Thyroid gland (tissue), 4 donors: ENCODE measurements at regions not wholly inside any gene's neighbourhood (a gene's known extent, or its start where the extent isn't known, plus 50 kb on each side); places are given as distances from the start of the nearest gene placed in this dataset.

Experiments used
- DNase-seq, 2 donors: peaks; one replicate each; pipeline ENCODE4 v3.0.0-alpha.2; 2019
- H3K27ac ChIP-seq, 3 donors: fragments of 200-600 bp; sonication (generic); 1 replicate in 2 of 3; 2 replicates in 1 of 3; pipeline ENCODE4 v1.5.1; 2016 to 2019; ENCODE audit warnings: mild to moderate bottlenecking in 1 of 3, moderate library complexity in 1 of 3
- H3K27me3 ChIP-seq: fragments of 200-600 bp; sonication (generic); one replicate; pipeline ENCODE4 v1.5.1; 2019
- H3K36me3 ChIP-seq, 2 donors: fragments of 200-600 bp; sonication (generic); one replicate each; pipeline ENCODE4 v1.5.1; 2016 to 2019
- H3K4me1 ChIP-seq, 2 donors: fragments of 200-600 bp; sonication (generic); one replicate each; pipeline ENCODE4 v1.5.1; 2017 to 2019
- H3K4me3 ChIP-seq, 3 donors: fragments of 200-600 bp; sonication (generic); replicated peaks in 1 of 3; 1 replicate in 2 of 3; 2 replicates in 1 of 3; pipeline ENCODE4 v1.5.1; 2016; ENCODE audit warnings: mild to moderate bottlenecking in 1 of 3
- H3K9me3 ChIP-seq: fragments of 200-600 bp; sonication (generic); one replicate; pipeline ENCODE4 v1.5.1; 2017
- CTCF ChIP-seq, 6 experiments: fragments of 200-600 bp in 3 of 6; fragments of 450-650 bp in 3 of 6; sonication (generic) in 3 of 6; IDR thresholded peaks; one replicate each; pipeline ENCODE4 v1.5.1; 2016 to 2019; ENCODE audit warnings: antibody characterized with exemption in 6 of 6, mild to moderate bottlenecking in 2 of 6, inconsistent platforms in 1 of 6, moderate library complexity in 1 of 6
- POLR2A ChIP-seq, 2 donors: fragments of 450-650 bp; IDR thresholded peaks; one replicate each; pipeline ENCODE4 v1.6.1; 2017; ENCODE audit warnings: antibody characterized with exemption in 2 of 2, mild to moderate bottlenecking in 2 of 2, moderate library complexity in 1 of 2
- WGBS, 2 donors: methylation state at CpG; one replicate each; pipeline ENCODE4 v1.1.5; 2017; 5-methylcytosine and 5-hydroxymethylcytosine counted together
- intact Hi-C: fragments of 100-400 bp; cut with DNase I; formaldehyde crosslinking; loops from one replicate; pipeline ENCODE4 v1.15.1; 2023

- no peak for TF ChIP-seq CTCF (IDR thresholded peaks at IDR 0.05)
- TF ChIP-seq POLR2A (IDR thresholded peaks at IDR 0.05), result no peak
- intact Hi-C loops, result no loop called here
- peaks cover 12 to 13% of the 10 kb centered on the region in 2 donors for H3K4me1 ChIP-seq
- no peaks in the 10 kb centered on the region for H3K9me3 ChIP-seq
- peaks cover 54 to 60% of the 10 kb centered on the region in 2 donors for H3K36me3 ChIP-seq
- no peak overlapping the region for H3K4me3 ChIP-seq
- no peak for DNase-seq
- 93 to 94% methylated on average over 8 of the region's 8 CpGs for WGBS, 2 donors
- H3K27ac ChIP-seq, result peak overlapping the region in 1 of 3 donors; percentile 37
- H3K27me3 ChIP-seq, result no peaks in the 10 kb centered on the region
These were observed 98.4 kb upstream of the DMRT1 start for GRCh38 chr9:742914-743589.

- H3K4me3 ChIP-seq, result no peak overlapping the region
- H3K9me3 ChIP-seq, result no peaks in the 10 kb centered on the region
- WGBS, 2 donors, result 95% methylated on average over 9 of the region's 9 CpGs
- no peak overlapping the region for H3K27ac ChIP-seq
- peaks cover 54 to 60% of the 10 kb centered on the region in 2 donors for H3K36me3 ChIP-seq
- TF ChIP-seq CTCF (IDR thresholded peaks at IDR 0.05) (no peak), POLR2A (IDR thresholded peaks at IDR 0.05) (no peak)
- intact Hi-C loops, result no loop called here
- no peaks in the 10 kb centered on the region for H3K27me3 ChIP-seq
- DNase-seq, result no peak
- peaks cover 6% of the 10 kb centered on the region in 2 donors for H3K4me1 ChIP-seq
These were observed 97.3 kb upstream of the DMRT1 start for GRCh38 chr9:744046-744712.

GRCh38 chr9:744790-745484 is 96.6 kb upstream of the DMRT1 start:
- Histone ChIP-seq H3K4me1 (peaks cover 3 to 6% of the 10 kb centered on the region in 2 donors), H3K27me3 (no peaks in the 10 kb centered on the region), H3K27ac (no peak overlapping the region), H3K36me3 (peaks cover 54 to 58% of the 10 kb centered on the region in 2 donors), H3K4me3 (no peak overlapping the region), H3K9me3 (no peaks in the 10 kb centered on the region)
- intact Hi-C loops, result no loop called here
- WGBS, 2 donors, result 68 to 75% methylated on average over 7 of the region's 7 CpGs
- peak in 1 of 2 donors; percentile 24 for DNase-seq
- TF ChIP-seq CTCF (IDR thresholded peaks at IDR 0.05) (no peak), POLR2A (IDR thresholded peaks at IDR 0.05) (no peak)

- intact Hi-C loops, result no loop called here
- Histone ChIP-seq H3K4me3 (no peak overlapping the region), H3K27ac (no peak overlapping the region), H3K36me3 (peaks cover 47 to 49% of the 10 kb centered on the region in 2 donors), H3K9me3 (no peaks in the 10 kb centered on the region), H3K27me3 (no peaks in the 10 kb centered on the region), H3K4me1 (peaks cover 13 to 15% of the 10 kb centered on the region in 2 donors)
- 93 to 98% methylated on average over 16 of the region's 16 CpGs for WGBS, 2 donors
- no peak for DNase-seq
- TF ChIP-seq CTCF (IDR thresholded peaks at IDR 0.05) (no peak), POLR2A (IDR thresholded peaks at IDR 0.05) (no peak)
These were observed 95.6 kb upstream of the DMRT1 start for GRCh38 chr9:745761-746380.
